NCI-H1417 treated with DMSO at 0.1 percent for 48 hours (cell line): ENCODE measurements at regions not wholly inside any gene's neighbourhood (a gene's known extent, or its start where the extent isn't known, plus 50 kb on each side); places are given as distances from the start of the nearest gene placed in this dataset.

ENCODE experiments used
- DNase-seq: peaks from one replicate; lab custom pipeline; 2025; lab: John Stamatoyannopoulos, UW

DNA sequence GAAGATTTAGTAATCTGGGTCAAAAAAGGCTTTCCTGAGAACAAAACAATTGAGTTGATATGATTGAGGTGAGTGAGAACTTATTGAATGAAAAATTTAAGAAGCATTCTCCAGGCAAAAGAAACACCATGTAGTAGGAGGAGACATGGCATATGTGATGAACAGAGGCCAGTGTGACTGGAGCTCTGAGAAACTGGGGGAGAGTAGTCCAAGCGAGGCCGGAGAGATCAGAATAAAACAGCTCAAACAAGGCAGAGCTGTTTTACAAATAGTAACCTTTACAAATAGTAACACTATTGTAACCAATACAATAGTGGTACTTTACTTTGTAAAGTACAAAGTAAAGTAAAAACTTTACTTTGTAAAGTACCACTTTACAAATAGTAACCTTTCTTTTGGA, 1159.1 kb downstream of the PCDH9 start:
- DNase-seq: no peak

DNA sequence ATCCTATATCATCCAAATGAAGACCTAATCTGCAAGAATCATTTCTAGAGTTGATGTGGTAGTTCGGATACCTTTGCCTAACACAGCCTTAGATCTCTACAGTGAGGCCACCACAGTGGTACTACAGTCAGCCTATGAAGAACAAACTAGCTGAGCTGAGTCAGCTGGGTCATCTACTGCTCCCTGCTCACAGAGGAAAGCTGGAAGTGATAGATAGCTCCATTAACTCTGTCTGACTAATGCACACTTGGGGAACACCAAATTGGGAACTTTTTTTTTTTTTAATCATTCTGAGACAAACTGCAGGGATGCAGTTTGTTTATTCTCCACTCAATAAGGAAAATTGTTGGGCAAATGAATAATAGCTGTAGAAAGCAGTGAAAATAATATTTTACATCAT, 1160.6 kb downstream of the PCDH9 start:
- no peak for DNase-seq

GRCh38 chr13:66068683-66069082, 1161.5 kb downstream of the PCDH9 start:
- DNase-seq: no peak

GRCh38 chr13:66048888-66049287, 1181.2 kb downstream of the PCDH9 start:
- DNase-seq: no peak

DNA sequence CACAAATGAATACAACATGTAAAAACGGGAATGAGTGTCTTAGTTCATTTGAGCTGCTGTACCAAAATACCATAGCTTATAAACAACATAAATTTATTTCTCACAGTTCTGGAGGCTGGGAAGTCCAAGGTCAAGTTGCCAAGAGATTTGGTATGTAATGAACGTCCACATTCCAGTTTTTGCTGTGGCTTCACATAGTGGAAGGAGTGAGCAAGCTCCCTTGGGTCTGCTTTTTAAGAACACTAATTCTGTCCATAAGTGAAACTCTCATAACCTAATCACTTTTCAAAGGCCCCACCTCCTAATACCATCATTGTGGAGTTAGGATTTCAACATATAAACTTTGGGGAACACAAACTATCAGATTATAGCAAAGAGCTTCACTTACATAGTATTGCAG, 1189.6 kb downstream of the PCDH9 start:
- no peak for DNase-seq

GRCh38 chr13:66037096-66037495, 1193.0 kb downstream of the PCDH9 start:
- DNase-seq: no peak

DNA sequence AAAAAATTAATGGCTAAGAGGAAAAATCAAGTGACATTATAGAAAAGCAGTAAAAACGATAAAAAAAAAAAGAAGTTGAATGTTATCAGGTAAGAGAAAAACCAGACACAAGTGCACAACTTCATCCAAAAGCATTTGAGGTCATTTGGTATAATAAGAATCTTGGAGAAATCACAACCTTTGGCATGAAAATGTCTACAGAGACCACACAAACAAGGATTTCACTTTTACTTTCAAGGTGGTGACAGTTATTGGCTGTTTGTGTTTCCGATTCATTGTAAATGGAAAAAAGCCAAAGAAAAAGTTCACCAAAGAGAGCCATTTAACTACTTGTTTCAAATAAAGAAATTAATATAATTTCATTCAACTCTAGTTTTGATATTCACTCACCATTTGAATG, 1193.5 kb downstream of the PCDH9 start:
- DNase-seq: no peak

- peak; percentile 25 for DNase-seq
Observed at GRCh38 chr13:66036024-66036614, 1194.0 kb downstream of the PCDH9 start.

DNA sequence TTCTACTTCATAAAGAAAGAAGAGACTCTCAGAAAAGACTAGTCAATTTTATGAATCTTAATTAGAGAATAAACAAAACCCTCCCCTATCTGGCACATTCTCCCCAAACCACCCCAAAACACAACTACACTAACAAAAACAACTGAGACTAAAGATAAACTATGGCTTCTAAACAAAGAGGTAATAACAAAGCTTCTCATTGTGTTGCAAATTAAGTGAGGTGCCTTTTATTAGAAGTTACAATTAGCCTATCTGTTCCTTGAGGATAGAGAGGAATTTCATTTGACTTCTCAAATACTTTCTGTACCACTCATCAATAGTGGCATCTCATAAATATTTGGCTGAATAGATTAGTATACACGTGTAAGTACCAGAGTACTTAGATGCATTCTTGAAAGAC, 1196.2 kb downstream of the PCDH9 start:
- DNase-seq: no peak

DNA sequence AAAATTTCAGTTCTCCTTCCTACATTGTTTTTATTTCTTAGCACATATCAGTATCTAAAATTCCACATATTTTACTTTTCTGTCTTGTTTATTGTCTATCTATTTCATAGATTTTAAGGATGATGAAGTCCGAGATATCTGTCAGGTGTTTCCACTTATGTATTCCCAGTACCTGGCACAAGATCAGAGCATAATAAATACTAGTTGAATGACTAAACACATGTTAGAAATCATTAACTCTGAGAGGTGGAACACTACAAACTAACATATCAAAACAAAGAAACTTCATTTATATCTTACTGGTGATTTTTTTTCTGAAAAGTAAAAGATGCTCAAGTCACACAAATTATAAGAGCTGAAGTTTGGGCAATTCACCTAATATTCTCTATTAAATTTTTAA, 1208.3 kb downstream of the PCDH9 start:
- DNase-seq: no peak

DNA sequence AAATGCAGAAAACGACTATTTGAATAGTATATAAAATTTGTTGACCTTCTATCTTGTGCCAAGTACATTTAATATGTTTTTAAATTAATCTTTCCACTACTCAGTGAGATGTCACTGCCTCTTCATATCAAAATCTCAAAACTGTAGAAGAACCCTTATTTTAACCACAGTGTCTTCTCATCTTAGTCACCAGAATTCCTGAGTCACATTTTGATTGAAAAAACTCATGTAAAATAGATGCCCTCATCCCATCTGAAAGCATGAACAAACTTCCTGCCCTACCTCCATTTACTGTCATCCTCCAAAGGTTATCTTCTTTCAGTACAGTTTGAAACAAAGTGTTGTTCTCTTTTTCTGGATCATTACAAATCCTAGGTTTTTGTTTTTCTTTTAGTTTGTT, 1215.4 kb downstream of the PCDH9 start:
- DNase-seq: no peak

DNA sequence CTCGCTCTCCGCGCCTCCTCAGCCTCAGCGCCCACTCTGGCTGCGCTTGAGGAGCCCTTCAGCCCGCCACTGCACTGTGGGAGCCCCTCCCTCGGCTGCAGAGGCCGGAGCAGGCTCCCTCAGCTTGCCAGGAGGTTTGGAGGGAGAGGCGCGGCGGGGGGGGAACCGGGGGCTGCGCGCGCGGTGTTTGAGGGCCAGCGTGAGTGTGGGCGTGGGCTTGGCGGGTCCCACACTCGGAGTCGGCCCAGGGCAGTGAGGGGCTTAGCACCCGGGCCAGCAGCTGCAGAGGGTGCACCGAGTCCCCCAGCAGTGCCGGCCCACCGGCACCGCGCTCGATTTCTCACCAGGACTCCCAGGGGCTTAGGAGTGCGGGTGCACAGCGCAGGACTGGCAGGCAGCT, 1220.9 kb downstream of the PCDH9 start:
- no peak for DNase-seq

GRCh38 chr13:66003558-66003957, 1226.6 kb downstream of the PCDH9 start:
- no peak for DNase-seq

DNA sequence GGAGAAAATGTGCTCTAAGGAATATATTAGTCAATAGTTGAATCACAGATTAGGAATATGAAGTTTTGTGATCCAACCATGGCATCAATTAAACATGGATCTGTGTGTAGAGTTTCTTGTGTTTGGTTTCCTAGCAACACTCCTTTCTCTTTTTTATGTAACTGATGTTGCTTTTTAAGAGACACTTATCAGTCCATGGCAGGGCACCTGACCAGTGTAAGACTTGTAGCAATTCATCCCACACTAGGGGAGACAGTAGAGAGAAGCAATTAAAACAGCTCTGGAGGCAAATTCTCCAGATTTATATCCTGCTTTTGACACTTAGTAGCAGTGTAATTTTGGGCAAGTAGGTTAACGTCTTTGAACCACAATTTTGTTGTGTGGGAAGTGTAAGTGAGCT, 1229.0 kb downstream of the PCDH9 start:
- DNase-seq: no peak

DNA sequence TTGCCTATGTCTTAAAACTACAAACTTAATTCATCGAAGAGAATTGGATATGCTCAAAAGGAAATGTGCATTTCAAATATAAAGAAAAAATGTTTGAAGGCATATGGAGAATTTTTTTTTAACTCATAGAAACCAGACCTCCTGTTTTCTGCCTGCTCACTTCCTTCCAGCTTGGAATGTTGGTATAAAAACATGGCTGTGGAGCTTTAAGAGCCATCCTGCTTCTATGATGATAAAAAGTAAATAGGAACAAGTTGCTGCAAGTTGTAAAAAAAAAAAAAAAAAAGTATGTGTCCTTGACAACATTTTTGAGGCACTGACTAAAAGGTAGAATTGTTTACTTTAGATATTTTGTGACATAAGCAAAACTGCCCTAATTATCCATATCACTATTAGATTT, 1230.7 kb downstream of the PCDH9 start:
- DNase-seq: no peak

GRCh38 chr13:65990684-65991083, 1239.5 kb downstream of the PCDH9 start:
- DNase-seq: no peak

DNA sequence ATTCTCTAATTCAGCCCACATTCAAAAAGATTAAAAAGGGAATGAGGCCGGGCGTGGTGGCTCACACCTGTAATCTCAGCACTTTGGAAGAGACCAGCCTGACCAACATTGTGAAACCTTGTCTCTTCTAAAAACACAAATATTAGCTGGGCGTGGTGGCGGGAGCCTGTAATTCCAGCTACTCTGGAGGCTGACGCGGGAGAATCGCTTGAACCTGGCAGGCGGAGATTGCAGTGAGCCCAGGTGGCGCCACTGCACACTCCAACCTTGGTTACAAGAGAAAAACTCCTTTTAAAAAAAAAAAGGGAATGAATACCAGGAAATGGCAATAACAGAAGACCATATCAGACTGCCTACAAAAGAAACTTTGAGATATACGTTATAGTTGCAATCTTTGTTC, 1244.5 kb downstream of the PCDH9 start:
- no peak for DNase-seq

DNA sequence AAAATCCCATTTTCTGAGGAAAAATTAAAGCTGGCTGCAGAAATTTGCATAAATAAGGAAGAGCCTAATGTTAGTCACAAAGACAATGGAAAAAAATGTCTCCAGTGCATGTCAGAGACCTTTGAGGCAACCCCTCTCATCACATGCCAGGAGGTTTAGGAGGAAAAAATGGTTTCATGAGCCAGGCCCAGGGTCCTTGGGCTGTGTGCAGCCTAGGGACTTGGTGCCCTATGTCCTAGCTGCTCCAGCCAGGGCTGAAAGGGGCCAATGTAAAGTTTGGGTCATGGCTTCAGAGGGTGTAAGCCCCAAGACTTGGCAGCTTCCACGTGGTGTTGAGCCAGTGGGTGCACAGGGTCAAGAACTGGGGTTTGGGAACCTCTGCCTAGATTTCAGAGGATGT, 1252.6 kb downstream of the PCDH9 start:
- DNase-seq: no peak

DNA sequence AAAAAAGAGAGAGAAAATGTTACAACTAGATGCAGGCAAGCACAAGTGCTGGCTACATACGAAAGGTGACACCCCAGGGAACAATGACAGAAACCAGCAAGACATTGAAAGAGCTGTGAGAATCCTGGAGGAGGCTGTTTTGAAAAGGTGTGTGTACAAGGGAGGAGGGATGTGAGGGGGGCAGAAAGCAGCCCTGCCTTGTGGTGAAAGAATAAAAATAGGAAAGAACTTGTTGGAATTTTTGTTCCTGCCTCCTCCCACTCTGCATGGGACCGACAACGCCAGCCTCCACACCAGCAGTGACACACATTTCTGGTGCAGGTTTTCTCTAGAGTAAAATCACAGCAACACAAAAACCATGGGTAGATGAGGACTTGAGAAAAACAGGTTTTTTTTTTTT, 1258.6 kb downstream of the PCDH9 start:
- no peak for DNase-seq

DNA sequence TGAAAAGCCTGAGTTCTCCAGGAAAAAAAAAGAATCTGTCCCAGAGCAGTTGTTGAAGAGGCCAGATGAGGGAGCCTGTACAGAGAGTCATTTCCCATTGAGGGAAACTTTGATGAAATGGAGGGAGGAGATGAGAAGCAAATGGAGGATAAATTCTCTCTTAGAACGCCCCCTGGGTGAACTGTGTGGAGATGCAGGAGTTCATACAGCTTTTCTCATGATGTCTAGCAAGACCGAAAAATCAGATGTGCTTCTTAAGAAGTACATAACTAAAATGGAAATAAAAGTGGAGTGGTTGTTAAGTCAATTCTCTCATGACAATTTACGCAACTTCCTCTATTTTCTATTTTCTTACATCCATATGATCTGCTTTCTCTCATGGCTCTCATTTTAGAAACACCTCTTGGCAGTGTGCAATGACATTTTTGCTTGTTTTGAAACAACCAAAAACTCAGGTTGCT, 1263.1 kb downstream of the PCDH9 start:
- DNase-seq: no peak

DNA sequence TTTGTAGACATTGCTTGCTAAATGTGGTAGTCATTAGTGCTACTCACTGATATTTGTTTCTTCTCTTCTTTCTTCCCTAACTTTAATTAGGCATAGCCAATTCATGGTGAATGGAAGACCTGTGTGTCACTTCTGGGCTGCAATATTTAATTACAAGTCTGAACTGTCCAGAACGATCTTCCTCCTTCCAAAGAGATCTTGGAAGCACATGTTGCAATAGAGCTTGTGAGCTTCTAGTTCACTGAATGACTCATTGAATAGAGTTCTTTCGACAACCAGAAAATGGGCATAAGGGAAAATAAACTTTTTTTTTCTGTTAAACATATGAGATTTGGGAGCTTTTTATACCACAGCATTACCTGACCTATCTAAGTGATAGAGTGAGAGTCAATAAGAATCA, 1264.6 kb downstream of the PCDH9 start:
- DNase-seq: no peak

DNA sequence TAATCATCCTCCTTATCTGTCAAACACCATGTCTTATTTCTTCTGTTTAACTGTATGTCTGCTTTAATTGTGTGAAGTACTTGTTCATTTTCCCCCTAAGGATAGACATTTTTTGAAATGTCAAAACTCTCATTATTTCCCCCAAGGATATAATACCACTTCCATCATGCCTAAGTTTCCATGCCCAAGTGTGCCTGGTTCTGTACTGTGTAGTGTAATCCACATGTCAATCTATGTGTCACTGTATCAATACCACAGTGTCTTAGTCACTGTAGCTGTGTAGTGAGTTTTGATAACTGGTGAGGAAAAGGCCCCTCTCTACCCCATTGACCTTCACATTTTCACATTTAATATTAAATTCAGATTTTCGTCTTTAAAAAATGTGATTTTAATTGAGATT, 1265.5 kb downstream of the PCDH9 start:
- DNase-seq: no peak

DNA sequence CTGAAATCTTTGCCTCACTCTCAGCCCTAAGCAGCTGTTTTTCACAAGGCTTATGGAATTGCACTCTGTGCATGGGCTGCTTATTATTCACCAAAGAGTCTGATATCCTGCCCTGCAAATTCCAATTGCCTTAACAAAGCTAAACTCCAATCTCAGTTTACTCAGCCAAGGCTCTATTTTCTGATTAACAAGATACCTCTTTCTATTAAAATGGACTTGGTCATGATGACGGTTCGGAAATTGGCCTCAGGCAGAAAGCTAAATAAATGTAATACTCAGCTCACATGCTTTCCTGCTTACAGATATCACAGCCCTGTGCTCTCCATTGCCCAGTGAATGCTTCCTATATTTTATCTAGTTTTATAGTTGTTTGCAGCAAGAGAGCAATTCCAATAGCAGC, 1270.8 kb downstream of the PCDH9 start:
- no peak for DNase-seq

GRCh38 chr13:65946387-65946786, 1283.7 kb downstream of the PCDH9 start:
- no peak for DNase-seq

GRCh38 chr13:65943708-65944107, 1286.4 kb downstream of the PCDH9 start:
- no peak for DNase-seq
